ENCODE measurements at regions not wholly inside any gene's neighbourhood (a gene's known extent, or its start where the extent isn't known, plus 50 kb on each side); places are given as distances from the start of the nearest gene placed in this dataset.

DNA sequence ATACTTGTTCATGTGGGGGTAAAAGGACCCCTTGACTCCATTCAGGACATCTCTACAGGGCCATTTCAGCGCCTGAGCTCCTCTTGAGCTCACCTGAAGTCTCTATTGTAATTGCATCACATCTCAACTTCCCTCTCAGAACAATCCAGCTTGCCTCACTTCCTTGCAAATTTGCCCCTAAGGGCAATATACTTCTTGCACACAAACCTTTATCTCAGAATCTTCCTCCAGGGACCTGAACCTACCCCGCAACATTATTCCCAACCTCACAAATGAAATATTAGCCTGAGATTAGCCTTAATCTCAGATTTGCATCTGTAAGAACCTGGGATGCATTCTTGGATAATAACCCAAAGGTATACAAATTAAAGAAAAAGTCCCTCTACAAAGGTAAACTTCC is 159.2 kb downstream of the DRD1 start:
- TF ChIP-seq, protein P1, sequence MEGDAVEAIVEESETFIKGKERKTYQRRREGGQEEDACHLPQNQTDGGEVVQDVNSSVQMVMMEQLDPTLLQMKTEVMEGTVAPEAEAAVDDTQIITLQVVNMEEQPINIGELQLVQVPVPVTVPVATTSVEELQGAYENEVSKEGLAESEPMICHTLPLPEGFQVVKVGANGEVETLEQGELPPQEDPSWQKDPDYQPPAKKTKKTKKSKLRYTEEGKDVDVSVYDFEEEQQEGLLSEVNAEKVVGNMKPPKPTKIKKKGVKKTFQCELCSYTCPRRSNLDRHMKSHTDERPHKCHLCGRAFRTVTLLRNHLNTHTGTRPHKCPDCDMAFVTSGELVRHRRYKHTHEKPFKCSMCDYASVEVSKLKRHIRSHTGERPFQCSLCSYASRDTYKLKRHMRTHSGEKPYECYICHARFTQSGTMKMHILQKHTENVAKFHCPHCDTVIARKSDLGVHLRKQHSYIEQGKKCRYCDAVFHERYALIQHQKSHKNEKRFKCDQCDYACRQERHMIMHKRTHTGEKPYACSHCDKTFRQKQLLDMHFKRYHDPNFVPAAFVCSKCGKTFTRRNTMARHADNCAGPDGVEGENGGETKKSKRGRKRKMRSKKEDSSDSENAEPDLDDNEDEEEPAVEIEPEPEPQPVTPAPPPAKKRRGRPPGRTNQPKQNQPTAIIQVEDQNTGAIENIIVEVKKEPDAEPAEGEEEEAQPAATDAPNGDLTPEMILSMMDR (IDR thresholded peaks at IDR 0.05; ENCODE audit: low read depth, low read length), result no peak
- TF ChIP-seq POLR2A (IDR thresholded peaks at IDR 0.05; ENCODE audit: extremely low read depth, insufficient read length), result no peak

Data from NB4 (cell line).